GM21447 (cell line): ENCODE measurements at regions not wholly inside any gene's neighbourhood (a gene's known extent, or its start where the extent isn't known, plus 50 kb on each side); places are given as distances from the start of the nearest gene placed in this dataset.
"Not testable (repeated sequence)": the region's sequence is repeated elsewhere in the genome, so short reads cannot be mapped to it uniquely, and the experiment has no call there.

Experiments used
- ATAC-seq: cut with Tn5 transposase; IDR thresholded peaks from one replicate; pipeline ENCODE4 v1.9.1; 2021; ENCODE audit not compliant: unreplicated experiment

- ATAC-seq: not testable (repeated sequence)
These were observed 98.1 kb upstream of the SIMC1 start for GRCh38 chr5:176140138-176140537.

DNA sequence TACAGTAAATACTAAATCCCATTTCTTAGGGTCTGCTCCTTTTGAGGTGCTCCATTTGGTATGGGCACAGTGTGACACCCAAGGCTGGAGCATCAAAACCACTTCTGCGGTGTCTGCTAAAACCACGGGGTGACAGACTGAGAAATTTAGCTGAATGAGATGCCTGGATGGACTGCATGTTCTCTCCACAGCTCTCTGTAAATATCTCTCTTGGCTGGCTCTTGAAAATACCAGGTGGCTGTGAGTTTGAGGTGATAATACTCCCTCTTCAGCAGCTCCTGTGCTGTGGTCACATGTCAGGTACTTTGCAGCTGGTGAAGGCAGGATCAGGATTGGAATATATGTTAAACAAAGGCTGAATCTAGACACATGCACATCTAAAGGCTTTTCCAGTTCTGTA lies 93.7 kb upstream of the SIMC1 start:
- no peak for ATAC-seq

DNA sequence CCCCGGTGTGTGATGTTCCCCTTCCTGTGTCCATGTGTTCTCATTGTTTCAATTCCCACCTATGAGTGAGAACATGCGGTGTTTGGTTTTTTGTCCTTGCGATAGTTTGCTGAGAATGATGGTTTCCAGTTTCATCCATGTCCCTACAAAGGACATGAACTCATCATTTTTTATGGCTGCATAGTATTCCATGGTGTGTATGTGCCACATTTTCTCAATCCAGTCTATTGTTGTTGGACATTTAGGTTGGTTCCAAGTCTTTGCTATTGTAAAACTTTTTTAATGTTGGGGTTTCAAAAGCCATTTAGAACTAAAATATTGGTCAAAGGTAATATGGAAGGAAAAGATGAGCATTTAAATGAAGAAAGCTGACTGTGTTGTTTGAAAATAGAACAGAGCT lies 88.3 kb upstream of the SIMC1 start:
- ATAC-seq: not testable (repeated sequence)

DNA sequence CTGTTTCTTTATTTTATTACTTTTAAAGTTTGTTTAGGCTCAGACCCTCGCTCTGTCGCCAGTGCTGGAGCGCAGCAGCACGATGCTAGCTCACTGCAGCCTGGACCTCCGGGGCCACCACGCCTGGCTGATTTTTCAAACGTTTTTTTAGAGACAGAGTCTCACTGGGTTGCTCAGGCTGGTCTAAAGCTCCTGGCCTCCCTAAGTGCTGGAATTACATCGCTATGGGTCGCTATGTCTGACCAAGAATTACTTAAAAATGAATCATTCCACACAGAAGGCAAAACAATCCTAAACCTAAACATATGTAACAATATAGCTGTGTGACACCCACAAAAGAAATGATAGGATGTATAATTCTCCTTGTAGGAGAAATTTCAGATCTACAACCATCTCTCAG lies 86.9 kb upstream of the SIMC1 start:
- ATAC-seq: no peak

- no peak for ATAC-seq
These were observed 85.9 kb upstream of the SIMC1 start for GRCh38 chr5:176152191-176152929.

- no peak for ATAC-seq
These were observed 85.3 kb upstream of the SIMC1 start for GRCh38 chr5:176152930-176153311.

DNA sequence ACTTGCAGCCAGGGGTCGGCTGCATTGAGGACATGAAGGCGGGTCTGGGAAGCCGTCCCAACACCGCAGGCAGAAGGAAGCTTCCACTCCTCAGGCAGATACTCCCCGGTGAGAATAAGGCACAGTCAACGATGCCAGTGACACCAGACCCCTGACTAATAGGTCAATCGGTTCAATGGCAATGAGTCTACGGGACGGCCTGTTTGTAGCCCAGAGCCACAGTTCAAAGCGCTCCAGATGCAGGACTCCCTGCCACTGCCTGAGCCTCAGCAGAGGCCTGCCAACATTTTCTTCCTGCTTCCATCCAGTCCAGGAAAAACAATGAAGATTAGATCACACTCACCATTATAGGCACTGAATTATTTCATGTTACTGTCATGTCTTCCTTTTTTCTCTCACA lies 84.5 kb upstream of the SIMC1 start:
- no peak for ATAC-seq

- ATAC-seq: no peak
These were observed 83.4 kb upstream of the SIMC1 start for GRCh38 chr5:176154821-176155220.

- ATAC-seq: no peak
These were observed 82.3 kb upstream of the SIMC1 start for GRCh38 chr5:176155922-176156359.

DNA sequence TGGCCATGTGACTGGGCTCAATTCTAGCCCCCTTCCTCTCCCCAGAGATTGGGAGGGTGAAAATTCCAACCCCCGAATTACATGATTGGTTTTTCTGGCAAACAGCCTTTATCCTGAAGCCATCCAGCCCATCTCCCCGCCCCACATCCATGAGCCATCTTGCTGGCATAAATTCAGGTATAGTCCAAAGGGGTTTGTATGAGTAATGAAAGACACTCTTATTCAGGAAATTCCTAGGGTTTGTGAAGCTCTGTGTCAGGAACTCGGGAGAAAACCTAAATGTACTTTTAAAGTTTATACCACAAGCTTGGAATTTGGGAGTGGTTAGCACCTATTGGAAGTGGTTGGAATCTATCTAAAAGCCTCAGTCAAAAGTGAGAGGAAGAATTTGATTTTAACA lies 80.6 kb upstream of the SIMC1 start:
- no peak for ATAC-seq

GRCh38 chr5:176161431-176161830 lies 76.8 kb upstream of the SIMC1 start:
- no peak for ATAC-seq

- no peak for ATAC-seq
These were observed 76.0 kb upstream of the SIMC1 start for GRCh38 chr5:176162198-176162597.

- ATAC-seq: no peak
These were observed 75.3 kb upstream of the SIMC1 start for GRCh38 chr5:176162888-176163287.

GRCh38 chr5:176166427-176166826 lies 71.8 kb upstream of the SIMC1 start:
- no peak for ATAC-seq

GRCh38 chr5:176167800-176168199 lies 70.4 kb upstream of the SIMC1 start:
- no peak for ATAC-seq

GRCh38 chr5:176169393-176170063 lies 68.7 kb upstream of the SIMC1 start:
- ATAC-seq: no peak

- ATAC-seq: no peak
These were observed 68.1 kb upstream of the SIMC1 start for GRCh38 chr5:176170084-176170483.

DNA sequence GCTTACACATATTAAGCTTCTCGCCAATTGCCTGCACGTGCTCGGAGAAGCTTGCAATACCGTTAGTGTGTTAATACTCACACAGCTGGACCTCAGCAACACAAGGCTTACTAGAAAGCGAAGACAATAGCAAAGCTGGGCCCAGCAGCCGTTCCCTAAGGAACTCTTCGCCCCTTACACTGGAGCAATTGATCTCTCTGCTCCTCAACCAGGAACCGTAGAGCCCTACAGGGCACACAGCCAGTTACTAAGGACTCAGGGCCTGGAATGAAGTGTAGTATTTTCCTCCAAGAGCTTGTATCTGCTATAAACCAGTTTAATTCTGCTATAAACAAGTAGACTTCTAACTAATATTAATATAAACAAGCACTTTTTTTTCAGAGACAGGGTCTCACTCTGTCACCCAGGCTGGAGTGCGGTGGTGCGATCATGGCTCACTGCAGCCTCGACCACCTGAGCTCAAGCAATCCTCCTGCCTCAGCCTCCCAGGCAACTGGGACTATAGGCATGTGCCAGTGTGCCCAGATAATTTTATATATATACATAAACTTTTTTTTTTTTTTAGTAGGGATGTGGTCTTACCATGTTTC lies 67.0 kb upstream of the SIMC1 start:
- ATAC-seq: no peak

DNA sequence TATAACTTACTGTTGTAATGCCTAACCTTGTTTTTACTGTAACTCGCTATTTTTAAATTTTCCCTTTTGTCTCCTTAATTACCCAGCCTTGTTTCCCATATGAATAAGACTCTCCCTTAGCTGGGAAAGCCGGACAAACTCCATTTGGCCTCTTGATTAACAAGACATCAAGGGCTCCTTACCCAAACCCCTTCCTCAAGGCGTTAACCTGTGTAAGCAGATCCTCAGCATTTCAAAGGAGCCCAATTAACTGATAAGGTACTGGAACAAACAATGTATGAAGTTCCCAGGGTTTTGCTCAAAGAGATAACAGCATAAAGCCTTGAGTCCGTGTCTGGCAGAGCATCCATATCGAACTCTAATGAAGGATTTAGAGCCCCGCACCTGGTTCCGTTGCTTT lies 66.0 kb upstream of the SIMC1 start:
- ATAC-seq: no peak

DNA sequence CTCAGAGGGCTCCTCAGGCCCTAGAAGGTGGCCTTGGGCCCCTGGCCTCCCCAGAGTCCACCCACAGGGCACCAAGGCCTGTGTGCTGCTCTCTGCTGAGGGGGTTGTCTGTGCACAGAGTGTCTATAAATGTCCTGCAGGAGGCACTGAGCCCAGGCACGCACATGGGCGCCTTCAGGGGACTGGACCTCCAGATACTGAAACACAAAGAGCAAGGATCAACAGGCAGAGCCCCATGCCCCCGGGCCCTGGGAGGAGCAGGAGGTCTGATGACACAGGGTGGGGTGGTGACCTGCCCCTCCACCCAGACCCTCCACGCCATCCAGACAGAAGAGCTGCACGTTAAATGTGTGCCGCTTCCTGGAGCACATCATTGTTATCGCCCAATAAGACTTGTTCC lies 64.6 kb upstream of the SIMC1 start:
- no peak for ATAC-seq

DNA sequence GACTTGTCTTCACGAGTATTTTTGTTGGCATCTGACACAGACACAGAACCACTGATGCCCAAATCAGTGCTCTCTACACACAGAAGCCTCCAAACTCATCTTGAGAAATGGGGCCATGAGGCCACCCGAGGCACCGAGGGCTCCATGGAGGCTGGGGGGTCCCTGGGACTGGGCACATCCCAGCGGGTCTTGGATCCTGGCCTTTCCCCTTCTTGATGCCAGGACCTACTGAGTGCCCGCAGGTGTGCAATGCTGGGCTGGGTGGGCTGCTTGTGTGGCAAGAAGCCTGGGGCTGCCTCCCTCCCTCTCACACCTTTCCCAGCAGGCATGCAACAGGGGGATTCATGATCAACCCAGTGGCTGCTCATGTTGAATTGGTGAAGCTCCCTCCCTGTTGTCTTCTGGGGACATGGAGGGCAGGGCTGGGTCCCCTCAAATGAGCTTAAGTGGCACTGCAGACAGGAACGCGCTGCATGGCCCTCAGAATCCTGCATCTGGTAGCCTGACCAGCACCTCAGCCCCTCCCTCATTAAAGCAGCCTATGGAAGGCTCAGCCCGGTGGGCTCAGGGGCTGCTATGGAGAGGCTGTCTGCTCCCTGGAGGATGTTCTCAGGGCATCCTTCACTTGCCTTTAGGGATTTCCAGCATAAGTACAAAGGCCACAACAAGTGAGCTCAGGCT lies 63.7 kb upstream of the SIMC1 start:
- no peak for ATAC-seq
